RWPE1 (cell line): ENCODE measurements at regions not wholly inside any gene's neighbourhood (a gene's known extent, or its start where the extent isn't known, plus 50 kb on each side); places are given as distances from the start of the nearest gene placed in this dataset.

ENCODE experiments used
- CTCF ChIA-PET: fragments of 350-600 bp; sonication (Branson Sonifier 250); formaldehyde crosslinking; extraction: SDS; loops from one replicate; lab custom pipeline; 2021; lab: Yijun Ruan, JAX
- POLR2A ChIA-PET: fragments of 400-600 bp; formaldehyde crosslinking; extraction: SDS; loops from one replicate; lab custom pipeline; 2020; ENCODE audit warnings: antibody characterized with exemption; ENCODE audit not compliant: low non-redundant PET; lab: Yijun Ruan, JAX
- DNase-seq: peaks from one replicate; pipeline ENCODE4 v3.0.0; 2012; ENCODE audit warnings: low spot score
- H3K27ac ChIP-seq: fragments of 450-650 bp; 2 replicates; pipeline ENCODE4 v1.5.1; 2017
- TF ChIP-seq, protein P1 (sequence below): fragments of 450-650 bp; conservative IDR thresholded peaks from 2 replicates; pipeline ENCODE4 v1.5.1; 2017; ENCODE audit warnings: low read depth, mild to moderate bottlenecking

DNA sequence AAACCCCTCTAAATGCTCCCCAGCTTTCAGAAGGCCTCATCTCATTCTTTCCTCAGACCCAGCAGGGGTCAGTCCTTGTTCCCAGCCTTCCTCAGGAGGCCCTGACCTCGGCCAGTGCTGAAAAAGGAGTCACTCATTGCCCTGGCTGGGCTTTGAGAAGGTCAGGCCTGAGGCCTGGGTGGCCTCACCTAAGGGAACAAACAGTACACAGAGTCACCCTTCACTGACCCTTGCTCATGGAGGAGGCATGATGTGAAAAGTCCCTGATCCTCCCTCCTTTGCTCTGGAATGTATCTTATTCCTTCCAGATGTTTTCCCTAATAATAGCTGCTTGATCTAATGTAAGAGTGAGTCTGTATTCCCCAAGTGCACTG is 117.7 kb upstream of the SLC44A3 start:
- no peak overlapping the region for H3K27ac ChIP-seq
- ChIA-PET CTCF (no interaction called here), POLR2A (no interaction called here)
- DNase-seq, result no peak
- TF ChIP-seq, protein P1, sequence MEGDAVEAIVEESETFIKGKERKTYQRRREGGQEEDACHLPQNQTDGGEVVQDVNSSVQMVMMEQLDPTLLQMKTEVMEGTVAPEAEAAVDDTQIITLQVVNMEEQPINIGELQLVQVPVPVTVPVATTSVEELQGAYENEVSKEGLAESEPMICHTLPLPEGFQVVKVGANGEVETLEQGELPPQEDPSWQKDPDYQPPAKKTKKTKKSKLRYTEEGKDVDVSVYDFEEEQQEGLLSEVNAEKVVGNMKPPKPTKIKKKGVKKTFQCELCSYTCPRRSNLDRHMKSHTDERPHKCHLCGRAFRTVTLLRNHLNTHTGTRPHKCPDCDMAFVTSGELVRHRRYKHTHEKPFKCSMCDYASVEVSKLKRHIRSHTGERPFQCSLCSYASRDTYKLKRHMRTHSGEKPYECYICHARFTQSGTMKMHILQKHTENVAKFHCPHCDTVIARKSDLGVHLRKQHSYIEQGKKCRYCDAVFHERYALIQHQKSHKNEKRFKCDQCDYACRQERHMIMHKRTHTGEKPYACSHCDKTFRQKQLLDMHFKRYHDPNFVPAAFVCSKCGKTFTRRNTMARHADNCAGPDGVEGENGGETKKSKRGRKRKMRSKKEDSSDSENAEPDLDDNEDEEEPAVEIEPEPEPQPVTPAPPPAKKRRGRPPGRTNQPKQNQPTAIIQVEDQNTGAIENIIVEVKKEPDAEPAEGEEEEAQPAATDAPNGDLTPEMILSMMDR, result no peak

DNA sequence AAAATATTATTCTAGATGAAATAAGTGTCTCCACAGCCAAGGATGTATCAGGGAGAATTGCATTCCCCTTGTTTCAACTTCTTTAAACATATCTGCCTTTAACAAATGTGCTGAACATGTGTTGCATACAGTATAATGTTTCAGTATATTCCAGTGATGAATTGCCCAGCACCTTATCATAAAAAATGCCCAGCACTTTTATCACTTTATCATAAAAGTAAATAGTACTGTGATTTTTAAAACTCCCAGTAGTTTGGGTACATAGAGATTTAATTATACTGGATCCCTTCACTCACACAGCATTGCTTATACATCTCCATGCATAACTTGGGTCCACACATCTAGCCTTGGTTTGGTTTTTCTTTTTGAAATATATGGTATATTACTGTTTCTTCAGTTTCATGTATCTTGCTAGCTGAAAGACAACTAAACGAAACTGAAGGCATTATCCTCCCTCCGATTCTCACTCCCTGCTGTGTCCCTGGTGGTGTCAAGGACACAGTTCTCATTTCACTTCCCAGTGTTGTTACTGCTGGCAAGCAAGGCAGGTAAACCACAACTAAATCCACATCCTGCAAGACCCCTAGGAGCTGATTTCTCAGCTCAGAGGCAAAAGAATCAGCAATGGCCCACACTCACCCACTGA is 118.2 kb upstream of the SLC44A3 start:
- ChIA-PET CTCF (no interaction called here), POLR2A (no interaction called here)
- no peak overlapping the region for H3K27ac ChIP-seq
- TF ChIP-seq, protein P1, result no peak
- DNase-seq, result no peak

DNA sequence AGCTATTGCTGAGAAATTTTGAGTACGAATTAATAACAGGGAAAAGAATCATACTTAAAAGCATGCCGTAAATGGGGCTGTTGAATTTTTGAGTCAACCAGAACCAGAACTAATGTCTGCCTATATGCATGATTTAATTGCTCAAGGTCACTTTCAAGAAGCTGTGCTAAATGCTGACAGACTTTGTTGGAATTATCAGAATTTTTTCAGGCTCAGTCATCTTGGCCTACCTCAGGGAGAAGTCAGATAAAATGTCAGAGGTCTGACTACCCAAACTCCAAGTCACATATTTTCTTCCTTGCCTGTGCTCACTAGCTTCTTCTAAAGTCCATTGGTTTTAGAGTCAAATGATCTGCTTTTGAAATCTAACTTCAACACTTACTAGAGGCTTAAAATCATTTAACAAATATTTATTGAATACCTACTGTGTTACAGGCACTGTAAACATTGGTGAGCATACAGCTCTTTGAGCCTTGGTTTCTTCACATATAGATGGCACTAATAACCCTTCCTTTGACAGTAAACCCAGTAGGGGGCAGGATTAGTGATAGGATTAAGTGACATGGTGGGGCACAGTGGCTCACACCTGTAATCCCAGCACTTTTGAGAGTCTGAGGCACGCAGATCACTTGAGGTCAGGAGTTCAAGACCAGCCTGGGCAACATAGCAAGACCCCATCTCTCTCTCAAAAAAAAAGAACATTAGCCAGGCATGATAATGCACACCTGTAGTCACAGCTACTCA is 121.2 kb upstream of the SLC44A3 start:
- ChIA-PET CTCF (no interaction called here), POLR2A (no interaction called here)
- no peak for DNase-seq
- no peak overlapping the region for H3K27ac ChIP-seq
- TF ChIP-seq, protein P1, result no peak

DNA sequence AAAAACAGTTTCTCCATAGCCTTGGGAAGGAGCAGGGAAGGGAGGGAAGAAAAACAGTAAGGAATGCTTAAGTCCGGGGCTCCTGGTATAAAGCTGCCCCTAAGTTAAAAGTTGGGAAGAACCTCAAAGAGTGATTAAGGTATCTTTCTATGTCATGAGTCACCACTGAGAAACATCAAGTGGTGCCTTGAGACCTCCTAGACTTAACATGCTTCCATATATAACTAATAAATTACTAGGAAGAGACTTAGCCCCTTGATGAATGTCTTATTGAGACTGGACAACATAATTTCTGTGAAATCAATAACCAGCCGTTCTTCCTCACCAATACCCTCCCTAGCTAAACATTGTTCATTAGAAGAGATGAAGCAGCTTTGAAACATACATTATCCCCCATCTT is 121.8 kb upstream of the SLC44A3 start:
- CTCF ChIA-PET, result no interaction called here
- DNase-seq, result no peak
- POLR2A ChIA-PET, result no interaction called here
- TF ChIP-seq, protein P1, result no peak
- H3K27ac ChIP-seq, result no peak overlapping the region

DNA sequence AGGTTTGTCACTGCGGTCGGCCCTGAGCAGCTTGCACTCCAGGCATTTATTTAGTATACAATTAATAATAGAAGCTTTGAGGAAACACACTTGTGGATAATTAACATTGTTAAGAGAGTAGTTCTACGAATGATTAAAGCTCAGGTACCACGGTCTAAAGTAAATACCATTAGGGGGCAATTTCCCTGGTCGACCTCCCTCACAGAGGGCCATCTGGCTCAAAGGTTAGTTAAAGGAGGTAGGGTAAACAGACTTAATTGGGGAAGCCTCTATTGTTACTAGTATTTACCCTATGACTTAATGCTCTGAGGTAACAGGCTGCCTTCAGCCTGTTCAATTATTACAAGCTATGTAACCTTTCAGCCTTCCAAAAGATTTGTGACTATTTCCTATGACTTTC is 122.3 kb upstream of the SLC44A3 start:
- TF ChIP-seq, protein P1, result no peak
- POLR2A ChIA-PET, result no interaction called here
- CTCF ChIA-PET, result interaction anchor here (0.9 to 1.2 kb wide), 2 partner anchors 26 to 346 kb away, joined by 3 read pairs; no protein-coding TSS in a partner anchor
- H3K27ac ChIP-seq, result no peak overlapping the region
- DNase-seq, result no peak

DNA sequence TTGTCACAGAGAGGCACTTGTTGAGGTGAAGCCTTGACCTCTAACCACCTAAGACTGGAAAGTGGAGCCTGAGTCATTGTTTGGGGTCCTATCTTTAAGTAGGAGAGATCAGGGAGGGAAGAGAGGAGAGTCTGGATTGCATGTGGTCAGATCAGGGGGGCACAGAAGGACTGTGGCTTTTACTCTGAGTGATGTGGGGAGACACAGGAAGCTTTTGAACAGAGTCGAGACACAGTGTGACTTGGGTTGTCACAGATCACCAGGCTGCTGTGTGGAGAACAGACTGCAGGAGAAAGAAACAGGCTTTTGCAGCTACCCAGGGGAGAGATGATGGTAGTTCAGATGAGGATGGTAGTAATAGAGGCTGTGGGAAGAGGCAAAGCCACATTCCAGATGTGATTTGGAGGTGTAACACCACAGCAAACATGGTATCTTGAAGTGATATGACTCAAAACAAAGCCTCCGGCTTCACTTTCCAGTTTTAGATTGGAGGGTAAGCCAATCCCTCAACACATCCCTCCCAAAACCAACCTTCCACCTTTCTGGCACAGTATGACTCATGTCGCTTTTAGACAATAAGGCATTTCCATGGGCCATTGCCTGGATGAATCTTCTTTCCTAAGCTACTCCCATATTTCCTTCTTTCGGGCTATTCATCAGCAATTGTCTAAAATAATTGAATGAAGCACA is 125.8 kb upstream of the SLC44A3 start:
- TF ChIP-seq, protein P1, result no peak
- no peak for DNase-seq
- ChIA-PET CTCF (interaction anchor here (0.6 kb wide), 1 partner anchor 25 kb away, joined by 3 read pairs; no protein-coding TSS in a partner anchor), POLR2A (no interaction called here)
- H3K27ac ChIP-seq, result no peak overlapping the region
